Neural cell (in vitro differentiated cells): ENCODE measurements at regions not wholly inside any gene's neighbourhood (a gene's known extent, or its start where the extent isn't known, plus 50 kb on each side); places are given as distances from the start of the nearest gene placed in this dataset.

Experiments
- CTCF ChIP-seq: fragments of 450-650 bp; IDR thresholded peaks from 2 replicates; pipeline ENCODE4 v1.5.1; 2014; ENCODE audit warnings: antibody characterized with exemption, mild to moderate bottlenecking, moderate library complexity; ENCODE audit not compliant: poor library complexity, severe bottlenecking
- EP300 ChIP-seq: fragments of 450-650 bp; conservative IDR thresholded peaks from 2 replicates; pipeline ENCODE4 v1.6.1; 2014; ENCODE audit warnings: antibody characterized with exemption, mild to moderate bottlenecking, moderate library complexity; ENCODE audit not compliant: poor library complexity, severe bottlenecking
- EZH2 ChIP-seq: fragments of 200-600, 300-800 bp; shearing (Covaris generic), sonication (generic); IDR thresholded peaks from 2 replicates; pipeline ENCODE4 v1.6.1; 2014; ENCODE audit warnings: antibody characterized with exemption, low read length, borderline replicate concordance, mild to moderate bottlenecking; ENCODE audit not compliant: insufficient read depth, poor library complexity, severe bottlenecking
- MXI1 ChIP-seq: fragments of 450-650 bp; conservative IDR thresholded peaks from 2 replicates; pipeline ENCODE4 v1.6.1; 2014; ENCODE audit warnings: antibody characterized with exemption, mild to moderate bottlenecking; ENCODE audit not compliant: poor library complexity, severe bottlenecking
- POLR2AphosphoS5 ChIP-seq: IDR thresholded peaks from 2 replicates; pipeline ENCODE4 v1.6.1; 2012
- TAF1 ChIP-seq: IDR thresholded peaks from 2 replicates; pipeline ENCODE4 v1.6.1; 2012; ENCODE audit warnings: low read depth

GRCh38 chr3:182568876-182569275 is 224.4 kb upstream of the ATP11B start:
- TF ChIP-seq EP300 (no peak), CTCF (no peak), TAF1 (no peak), EZH2 (no peak), POLR2AphosphoS5 (no peak), MXI1 (no peak)
